ENCODE measurements at regions not wholly inside any gene's neighbourhood (a gene's known extent, or its start where the extent isn't known, plus 50 kb on each side); places are given as distances from the start of the nearest gene placed in this dataset.

DNA sequence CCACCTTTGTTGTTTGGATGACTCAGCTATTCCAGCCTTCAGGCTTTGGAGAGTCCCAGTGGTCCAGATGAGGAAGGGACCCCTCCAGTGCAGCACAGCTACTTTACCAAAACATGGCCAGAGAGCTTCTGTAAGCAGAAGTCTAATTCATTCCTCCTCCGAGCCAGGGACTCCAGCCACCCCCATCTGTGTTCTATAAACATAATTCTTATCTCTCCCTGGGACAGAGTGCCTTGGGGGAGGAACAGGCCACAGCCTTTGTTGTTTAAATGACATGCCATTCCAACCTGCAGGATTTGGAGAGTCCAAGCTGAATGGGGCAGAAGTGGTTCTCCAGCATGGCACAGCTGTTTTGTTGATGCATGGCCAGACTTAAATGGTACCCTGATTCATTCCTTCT, 994.0 kb downstream of the TRHDE start:
- TF ChIP-seq CTCF (optimal IDR thresholded peaks at IDR 0.05 in 1 of 3, IDR thresholded peaks at IDR 0.05 in 1 of 3, conservative IDR thresholded peaks at IDR 0.05 in 1 of 3; ENCODE audit: extremely low read depth in 1 of 3, insufficient read depth in 2 of 3, low read length in 3 of 3) = no peak
- TF ChIP-seq EZH2 (IDR thresholded peaks at IDR 0.05; ENCODE audit: low read length) = no peak

Measured in keratinocyte (primary cell).